Calu3 (cell line): ENCODE measurements at regions not wholly inside any gene's neighbourhood (a gene's known extent, or its start where the extent isn't known, plus 50 kb on each side); places are given as distances from the start of the nearest gene placed in this dataset.

ENCODE experiments used
- BruUV-seq: library from RNA; stranded (reverse); fragments of 400-500 nt; replicated peaks from 2 replicates; lab custom pipeline; 2021; lab: Mats Ljungman, UMichigan
- CTCF ChIA-PET: fragments of 300-600 bp; sonication (Branson Sonifier 250); formaldehyde crosslinking; loops from one replicate; lab custom pipeline; 2022; ENCODE audit warnings: antibody characterized with exemption; lab: Charles Lee
- DNase-seq: peaks from one replicate; pipeline ENCODE4 v3.0.0; 2022
- H3K27ac Mint-ChIP-seq: one replicate; pipeline ENCODE4 v1.8.0; 2022; ENCODE audit warnings: mixed read lengths; ENCODE audit not compliant: unreplicated experiment
- H3K27me3 Mint-ChIP-seq: one replicate; pipeline ENCODE4 v1.8.0; 2022; ENCODE audit warnings: mixed read lengths; ENCODE audit not compliant: unreplicated experiment
- H3K36me3 Mint-ChIP-seq: one replicate; pipeline ENCODE4 v1.8.0; 2022; ENCODE audit warnings: mild to moderate bottlenecking, moderate library complexity, mixed read lengths; ENCODE audit not compliant: insufficient read depth, unreplicated experiment
- H3K4me1 Mint-ChIP-seq: one replicate; pipeline ENCODE4 v1.8.0; 2022; ENCODE audit warnings: mild to moderate bottlenecking, low read depth, mixed read lengths; ENCODE audit not compliant: unreplicated experiment
- H3K4me3 Mint-ChIP-seq: one replicate; pipeline ENCODE4 v1.8.0; 2022; ENCODE audit warnings: mild to moderate bottlenecking, low read depth, moderate library complexity, mixed read lengths; ENCODE audit not compliant: unreplicated experiment
- H3K9me3 Mint-ChIP-seq: one replicate; pipeline ENCODE4 v1.8.0; 2022; ENCODE audit warnings: low read depth, mixed read lengths; ENCODE audit not compliant: unreplicated experiment
- CTCF ChIP-seq: fragments of 200-600 bp; IDR thresholded peaks from one replicate; pipeline ENCODE4 v1.8.0; 2022; ENCODE audit warnings: antibody characterized with exemption; ENCODE audit not compliant: unreplicated experiment
- intact Hi-C: fragments of 100-400 bp; cut with micrococcal nuclease; formaldehyde crosslinking; loops from one replicate; pipeline ENCODE4 v1.10.0; 2022; ENCODE audit not compliant: unreplicated experiment

- no peaks in the 10 kb centered on the region for H3K27me3 Mint-ChIP-seq
- no peak overlapping the region for H3K4me3 Mint-ChIP-seq
- TF ChIP-seq CTCF: no peak
- H3K36me3 Mint-ChIP-seq: no peaks in the 10 kb centered on the region
- DNase-seq: no peak
- H3K9me3 Mint-ChIP-seq: no peaks in the 10 kb centered on the region
- H3K4me1 Mint-ChIP-seq: no peaks in the 10 kb centered on the region
- BruUV-seq: no TSS peak
- intact Hi-C loops: no loop called here
- H3K27ac Mint-ChIP-seq: no peak overlapping the region
- CTCF ChIA-PET: interaction anchor here (0.6 kb wide), 1 partner anchor 46 kb away, joined by 4 read pairs; no protein-coding TSS in a partner anchor
Measured at GRCh38 chr4:178102139-178102538, 659.9 kb upstream of the AGA start.

- CTCF ChIA-PET: no interaction called here
- H3K4me1 Mint-ChIP-seq: no peaks in the 10 kb centered on the region
- H3K27me3 Mint-ChIP-seq: no peaks in the 10 kb centered on the region
- intact Hi-C loops: no loop called here
- no peak for TF ChIP-seq CTCF
- no peak overlapping the region for H3K27ac Mint-ChIP-seq
- H3K4me3 Mint-ChIP-seq: no peak overlapping the region
- no peaks in the 10 kb centered on the region for H3K9me3 Mint-ChIP-seq
- DNase-seq: no peak
- no TSS peak for BruUV-seq
- no peaks in the 10 kb centered on the region for H3K36me3 Mint-ChIP-seq
Measured at GRCh38 chr4:178105242-178105641, 663.0 kb upstream of the AGA start.

- CTCF ChIA-PET: no interaction called here
- no peak for DNase-seq
- Mint-ChIP-seq H3K4me3 (no peak overlapping the region), H3K4me1 (peaks cover 17% of the 10 kb centered on the region), H3K27me3 (no peaks in the 10 kb centered on the region), H3K27ac (no peak overlapping the region), H3K36me3 (no peaks in the 10 kb centered on the region), H3K9me3 (peaks cover 3% of the 10 kb centered on the region)
- intact Hi-C loops: no loop called here
- BruUV-seq: no TSS peak
- TF ChIP-seq CTCF: no peak
Measured at GRCh38 chr4:178136736-178137345, 694.6 kb upstream of the AGA start.

- TF ChIP-seq CTCF: no peak
- peaks cover 3% of the 10 kb centered on the region for H3K9me3 Mint-ChIP-seq
- CTCF ChIA-PET: no interaction called here
- no peak for DNase-seq
- H3K4me3 Mint-ChIP-seq: no peak overlapping the region
- BruUV-seq: no TSS peak
- peaks cover 16% of the 10 kb centered on the region for H3K4me1 Mint-ChIP-seq
- no peak overlapping the region for H3K27ac Mint-ChIP-seq
- H3K36me3 Mint-ChIP-seq: no peaks in the 10 kb centered on the region
- intact Hi-C loops: no loop called here
- H3K27me3 Mint-ChIP-seq: no peaks in the 10 kb centered on the region
Measured at GRCh38 chr4:178137732-178138471, 695.7 kb upstream of the AGA start.
